ENCODE measurements at regions not wholly inside any gene's neighbourhood (a gene's known extent, or its start where the extent isn't known, plus 50 kb on each side); places are given as distances from the start of the nearest gene placed in this dataset.

GRCh38 chr19:30916238-30916637 is 433.0 kb downstream of the TSHZ3 start:
- Mint-ChIP-seq H3K4me1 (peaks cover 24 to 31% of the 10 kb centered on the region in 2 experiments), H3K27me3 (ENCODE audit: low read depth) (peaks cover 21% of the 10 kb centered on the region), H3K9me3 (no peaks in the 10 kb centered on the region), H3K36me3 (ENCODE audit: insufficient read depth in 1 of 3, low read depth in 3 of 3) (no peaks in the 10 kb centered on the region), H3K4me3 (no peak overlapping the region), H3K27ac (no peak overlapping the region)
- Histone ChIP-seq H4K91ac (ENCODE audit: insufficient read length, low read depth, low read length) (no peak overlapping the region), H4K8ac (replicated peaks; ENCODE audit: insufficient read length, low read depth, low read length) (no peak overlapping the region), H2BK15ac (ENCODE audit: low read depth, low read length) (no peak overlapping the region), H4K5ac (ENCODE audit: insufficient read length, low read depth, low read length) (no peak overlapping the region), H3K23ac (ENCODE audit: insufficient read length, low read depth, low read length) (no peak overlapping the region), H3K9ac (ENCODE audit: extremely low read depth, insufficient read length, low read length) (no peak overlapping the region), H3K14ac (ENCODE audit: insufficient read depth, low read length) (no peak overlapping the region), H3K27me3 (ENCODE audit: insufficient read depth, low read length) (no peaks in the 10 kb centered on the region), H3K18ac (ENCODE audit: insufficient read length, low read depth, low read length) (no peak overlapping the region), H2BK5ac (ENCODE audit: insufficient read length, low read length) (no peak overlapping the region), H2BK120ac (ENCODE audit: low read depth, low read length, poor library complexity, severe bottlenecking) (no peak overlapping the region), H2AK5ac (ENCODE audit: insufficient read length, low read length) (no peak overlapping the region), H3K79me1 (ENCODE audit: insufficient read depth, low read depth, low read length, poor library complexity, severe bottlenecking) (no peaks in the 10 kb centered on the region), H2AFZ (ENCODE audit: low read length) (no peak overlapping the region), H3K4ac (ENCODE audit: low read depth, low read length) (no peak overlapping the region), H3K4me2 (ENCODE audit: insufficient read depth, insufficient read length, low read length) (no peak overlapping the region), H3K9me3 (ENCODE audit: control insufficient read depth, low read depth, low read length) (no peaks in the 10 kb centered on the region), H3T11ph (ENCODE audit: low read length) (no peak overlapping the region), H3K4me1 (ENCODE audit: insufficient read depth, low read length) (no peaks in the 10 kb centered on the region), H3K23me2 (ENCODE audit: insufficient read length, low read depth, low read length, poor library complexity, severe bottlenecking) (no peaks in the 10 kb centered on the region), H3K56ac (ENCODE audit: insufficient read length, low read depth, low read length) (no peak overlapping the region), H2BK20ac (ENCODE audit: low read depth, low read length, poor library complexity, severe bottlenecking) (no peak overlapping the region), H4K20me1 (ENCODE audit: control insufficient read depth, insufficient read depth, insufficient read length) (no peaks in the 10 kb centered on the region), H3K27ac (ENCODE audit: insufficient read length, low read depth, low read length) (no peak overlapping the region), H2BK12ac (ENCODE audit: insufficient read length, low read depth, low read length) (no peak overlapping the region), H3K79me2 (ENCODE audit: insufficient read depth, low read length) (no peaks in the 10 kb centered on the region)
- DNase-seq = no peak
- WGBS (ENCODE audit: extremely low coverage, insufficient read length, low lambda C conversion rate) = no CpG with 5 or more reads among the region's 9 CpGs
- TF ChIP-seq, protein P1, sequence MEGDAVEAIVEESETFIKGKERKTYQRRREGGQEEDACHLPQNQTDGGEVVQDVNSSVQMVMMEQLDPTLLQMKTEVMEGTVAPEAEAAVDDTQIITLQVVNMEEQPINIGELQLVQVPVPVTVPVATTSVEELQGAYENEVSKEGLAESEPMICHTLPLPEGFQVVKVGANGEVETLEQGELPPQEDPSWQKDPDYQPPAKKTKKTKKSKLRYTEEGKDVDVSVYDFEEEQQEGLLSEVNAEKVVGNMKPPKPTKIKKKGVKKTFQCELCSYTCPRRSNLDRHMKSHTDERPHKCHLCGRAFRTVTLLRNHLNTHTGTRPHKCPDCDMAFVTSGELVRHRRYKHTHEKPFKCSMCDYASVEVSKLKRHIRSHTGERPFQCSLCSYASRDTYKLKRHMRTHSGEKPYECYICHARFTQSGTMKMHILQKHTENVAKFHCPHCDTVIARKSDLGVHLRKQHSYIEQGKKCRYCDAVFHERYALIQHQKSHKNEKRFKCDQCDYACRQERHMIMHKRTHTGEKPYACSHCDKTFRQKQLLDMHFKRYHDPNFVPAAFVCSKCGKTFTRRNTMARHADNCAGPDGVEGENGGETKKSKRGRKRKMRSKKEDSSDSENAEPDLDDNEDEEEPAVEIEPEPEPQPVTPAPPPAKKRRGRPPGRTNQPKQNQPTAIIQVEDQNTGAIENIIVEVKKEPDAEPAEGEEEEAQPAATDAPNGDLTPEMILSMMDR (conservative IDR thresholded peaks at IDR 0.05) = no peak

Data from H9 (cell line).